ENCODE measurements at regions not wholly inside any gene's neighbourhood (a gene's known extent, or its start where the extent isn't known, plus 50 kb on each side); places are given as distances from the start of the nearest gene placed in this dataset.

DNA sequence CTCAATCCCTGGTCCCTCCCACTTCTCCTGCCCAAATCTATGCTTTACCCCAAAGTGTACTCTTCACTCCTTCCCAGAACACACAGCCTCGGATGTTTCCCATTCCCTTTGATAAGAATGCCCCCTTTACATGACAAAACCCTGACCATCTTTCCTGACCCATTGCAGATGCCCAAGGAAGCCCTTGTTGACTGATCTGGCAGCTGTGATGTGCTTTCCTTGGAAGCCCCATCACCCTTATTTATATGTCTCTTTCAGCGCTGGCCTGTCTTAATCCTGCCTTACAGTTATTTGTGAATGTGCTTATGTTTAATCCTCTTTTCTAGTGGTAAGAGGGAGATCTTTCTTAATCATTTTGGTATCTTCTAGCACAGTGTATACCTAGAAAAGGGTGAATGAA is 523.1 kb downstream of the CD83 start (continued):
- TF ChIP-seq JAZF1 (CRISPR knock-in tag; IDR thresholded peaks at IDR 0.05) (no peak), KAT7 (CRISPR knock-in tag; IDR thresholded peaks at IDR 0.05; ENCODE audit: borderline replicate concordance) (no peak), ZNF232 (CRISPR knock-in tag; IDR thresholded peaks at IDR 0.05) (no peak), ZNF263 (CRISPR knock-in tag; IDR thresholded peaks at IDR 0.05; ENCODE audit: low read depth) (no peak)
- TF ChIP-seq, protein P1, sequence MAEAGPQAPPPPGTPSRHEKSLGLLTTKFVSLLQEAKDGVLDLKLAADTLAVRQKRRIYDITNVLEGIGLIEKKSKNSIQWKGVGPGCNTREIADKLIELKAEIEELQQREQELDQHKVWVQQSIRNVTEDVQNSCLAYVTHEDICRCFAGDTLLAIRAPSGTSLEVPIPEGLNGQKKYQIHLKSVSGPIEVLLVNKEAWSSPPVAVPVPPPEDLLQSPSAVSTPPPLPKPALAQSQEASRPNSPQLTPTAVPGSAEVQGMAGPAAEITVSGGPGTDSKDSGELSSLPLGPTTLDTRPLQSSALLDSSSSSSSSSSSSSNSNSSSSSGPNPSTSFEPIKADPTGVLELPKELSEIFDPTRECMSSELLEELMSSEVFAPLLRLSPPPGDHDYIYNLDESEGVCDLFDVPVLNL (CRISPR knock-in tag; IDR thresholded peaks at IDR 0.05; ENCODE audit: borderline replicate concordance, low read depth): no peak

- H3K4me1 Mint-ChIP-seq: peaks cover 61% of the 10 kb centered on the region
- TF ChIP-seq FOXK1 (CRISPR knock-in tag; IDR thresholded peaks at IDR 0.05) (no peak), FOXJ3 (CRISPR knock-in tag; IDR thresholded peaks at IDR 0.05; ENCODE audit: borderline replicate concordance) (no peak), RORB (CRISPR knock-in tag; IDR thresholded peaks at IDR 0.05) (no peak), HMGA2 (CRISPR knock-in tag; IDR thresholded peaks at IDR 0.05) (no peak), ZNF512 (CRISPR knock-in tag; IDR thresholded peaks at IDR 0.05; ENCODE audit: borderline replicate concordance) (no peak), ATF2 (CRISPR knock-in tag; IDR thresholded peaks at IDR 0.05; ENCODE audit: borderline replicate concordance, low read depth) (no peak), ZSCAN18 (CRISPR knock-in tag; IDR thresholded peaks at IDR 0.05) (no peak), HMGXB4 (CRISPR knock-in tag; IDR thresholded peaks at IDR 0.05) (no peak), NR3C1 (CRISPR knock-in tag; conservative IDR thresholded peaks at IDR 0.05; ENCODE audit: low read depth) (no peak), ATF6 (CRISPR knock-in tag; IDR thresholded peaks at IDR 0.05) (no peak), IRF1 (CRISPR knock-in tag; IDR thresholded peaks at IDR 0.05) (no peak), TEAD1 (CRISPR knock-in tag; IDR thresholded peaks at IDR 0.05) (no peak), SMAD4 (CRISPR knock-in tag; IDR thresholded peaks at IDR 0.05) (no peak), ZNF671 (CRISPR knock-in tag; IDR thresholded peaks at IDR 0.05) (no peak), ATF1 (CRISPR knock-in tag; IDR thresholded peaks at IDR 0.05) (no peak), TCF7 (CRISPR knock-in tag; IDR thresholded peaks at IDR 0.05; ENCODE audit: low read depth) (no peak), ZNF232 (CRISPR knock-in tag; IDR thresholded peaks at IDR 0.05) (no peak), MAX (CRISPR knock-in tag; IDR thresholded peaks at IDR 0.05) (no peak; the same call in 1 of the 2 replicates), SMAD3 (CRISPR knock-in tag; IDR thresholded peaks at IDR 0.05; ENCODE audit: borderline replicate concordance) (no peak)
- TF ChIP-seq, protein P1 (CRISPR knock-in tag; IDR thresholded peaks at IDR 0.05; ENCODE audit: borderline replicate concordance, low read depth): no peak
- no peaks in the 10 kb centered on the region for H3K36me3 Mint-ChIP-seq
- H3K27ac Mint-ChIP-seq: peak overlapping the region; percentile 96
- H3K9me3 Mint-ChIP-seq: no peaks in the 10 kb centered on the region
- H3K27me3 Mint-ChIP-seq (ENCODE audit: low read depth): no peaks in the 10 kb centered on the region
- 0 out of 2 replicates have a peak overlapping the region, but pooled peaks have one; percentile 27 for H3K4me3 Mint-ChIP-seq
- POLR2A ChIA-PET: no interaction called here
- no peak for ATAC-seq
- no peak for DNase-seq (ENCODE audit: low spot score)
- CTCF ChIA-PET: no interaction called here
Observed at GRCh38 chr6:14641423-14642135, 524.0 kb downstream of the CD83 start.
